ENCODE measurements at regions not wholly inside any gene's neighbourhood (a gene's known extent, or its start where the extent isn't known, plus 50 kb on each side); places are given as distances from the start of the nearest gene placed in this dataset.

DNA sequence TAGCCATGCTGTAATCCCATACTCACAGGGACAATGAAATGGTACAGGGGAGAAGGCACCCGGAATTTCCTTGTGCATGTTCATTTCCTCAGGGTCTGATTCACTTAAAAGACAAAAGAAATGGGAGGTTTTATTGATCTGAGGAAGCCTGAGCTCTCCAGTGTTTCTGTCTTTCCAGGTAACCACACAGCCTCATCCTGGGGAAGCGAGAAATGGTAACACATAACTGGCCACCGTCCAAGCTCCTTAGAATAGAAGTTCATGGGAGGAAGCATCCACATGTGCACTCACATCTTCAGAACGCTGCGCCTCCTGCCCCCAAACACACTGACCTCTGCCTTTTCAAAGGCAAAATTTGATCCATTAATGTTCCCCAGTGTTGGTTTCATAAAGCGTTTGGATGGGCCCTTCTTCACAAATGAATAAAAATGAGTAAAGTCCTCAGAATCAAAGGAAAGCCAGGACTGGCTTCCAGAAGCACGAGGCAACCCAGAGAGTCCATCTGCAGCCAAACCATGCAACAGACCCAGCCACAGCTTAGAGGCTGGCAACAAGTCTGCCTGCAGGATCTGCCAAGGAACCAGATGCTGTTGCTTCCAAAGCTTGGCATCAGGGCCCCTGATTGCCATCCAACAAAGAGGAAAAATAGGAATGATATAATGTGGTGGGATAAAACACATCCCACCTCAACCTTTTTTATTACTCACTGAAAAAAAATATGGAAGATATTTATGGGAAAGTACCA, 120.3 kb downstream of the ZBTB18 start:
- H3K27me3 ChIP-seq (ENCODE audit: insufficient read depth, low read length) = no peaks in the 10 kb centered on the region
- H3K27ac ChIP-seq (ENCODE audit: low read depth, low read length) = no peak overlapping the region
- H3K4me3 ChIP-seq (ENCODE audit: low read depth, low read length) = no peak overlapping the region
- H3K4me1 ChIP-seq (ENCODE audit: control insufficient read depth, insufficient read depth, low read length, unreplicated experiment) = peaks cover 9% of the 10 kb centered on the region
- no peak overlapping the region for H2AFZ ChIP-seq (ENCODE audit: low read length, unreplicated experiment)
- H3K79me2 ChIP-seq (ENCODE audit: control insufficient read depth, insufficient read depth, low read length, unreplicated experiment) = no peaks in the 10 kb centered on the region
- no peaks in the 10 kb centered on the region for H3K36me3 ChIP-seq (ENCODE audit: insufficient read depth, low read length)

DNA sequence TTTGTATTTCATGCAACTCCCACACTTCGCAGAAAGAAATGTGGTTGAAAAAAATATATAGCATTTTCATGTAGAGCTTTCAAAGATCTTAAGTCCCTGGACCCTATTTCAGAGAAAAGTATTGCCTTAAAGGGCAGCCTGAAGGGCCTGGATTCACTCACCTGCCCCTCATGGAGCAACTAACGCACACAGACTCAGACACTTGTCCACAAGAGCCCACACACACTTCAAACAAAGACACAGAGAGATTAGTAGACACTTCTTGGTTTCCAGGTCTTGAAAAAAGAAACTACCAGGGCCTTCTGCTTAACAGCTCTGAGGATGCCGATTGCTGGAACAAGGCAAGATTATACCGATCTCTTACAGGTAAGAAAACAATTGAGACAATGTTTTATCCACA, 122.2 kb downstream of the ZBTB18 start:
- no peak overlapping the region for H3K27ac ChIP-seq (ENCODE audit: low read depth, low read length)
- no peaks in the 10 kb centered on the region for H3K79me2 ChIP-seq (ENCODE audit: control insufficient read depth, insufficient read depth, low read length, unreplicated experiment)
- no peaks in the 10 kb centered on the region for H3K27me3 ChIP-seq (ENCODE audit: insufficient read depth, low read length)
- H3K4me3 ChIP-seq (ENCODE audit: low read depth, low read length) = no peak overlapping the region
- H3K36me3 ChIP-seq (ENCODE audit: insufficient read depth, low read length) = no peaks in the 10 kb centered on the region
- no peak overlapping the region for H2AFZ ChIP-seq (ENCODE audit: low read length, unreplicated experiment)
- H3K4me1 ChIP-seq (ENCODE audit: control insufficient read depth, insufficient read depth, low read length, unreplicated experiment) = peaks cover 9% of the 10 kb centered on the region

DNA sequence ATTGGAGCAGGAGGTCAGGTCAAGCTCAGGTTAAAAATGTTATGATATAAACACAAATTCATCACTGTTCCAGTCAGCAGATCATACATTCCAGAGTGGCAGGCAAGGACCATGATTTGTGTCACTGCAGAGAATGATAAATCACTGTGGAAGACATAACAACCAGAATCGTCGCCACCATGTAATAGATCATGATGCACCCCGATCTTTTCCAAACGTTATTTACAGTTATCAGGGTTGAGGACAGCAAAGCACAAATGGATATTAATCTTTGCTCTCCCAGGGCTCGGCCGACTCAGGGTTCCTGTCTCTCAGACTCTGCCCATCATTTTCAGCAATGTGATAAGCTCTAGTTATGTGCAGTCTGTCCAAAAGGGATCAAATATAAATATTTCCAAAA, 122.7 kb downstream of the ZBTB18 start:
- no peak overlapping the region for H3K4me3 ChIP-seq (ENCODE audit: low read depth, low read length)
- H3K27me3 ChIP-seq (ENCODE audit: insufficient read depth, low read length) = no peaks in the 10 kb centered on the region
- H3K4me1 ChIP-seq (ENCODE audit: control insufficient read depth, insufficient read depth, low read length, unreplicated experiment) = peaks cover 9% of the 10 kb centered on the region
- no peak overlapping the region for H2AFZ ChIP-seq (ENCODE audit: low read length, unreplicated experiment)
- no peak overlapping the region for H3K27ac ChIP-seq (ENCODE audit: low read depth, low read length)
- H3K79me2 ChIP-seq (ENCODE audit: control insufficient read depth, insufficient read depth, low read length, unreplicated experiment) = no peaks in the 10 kb centered on the region
- no peaks in the 10 kb centered on the region for H3K36me3 ChIP-seq (ENCODE audit: insufficient read depth, low read length)

DNA sequence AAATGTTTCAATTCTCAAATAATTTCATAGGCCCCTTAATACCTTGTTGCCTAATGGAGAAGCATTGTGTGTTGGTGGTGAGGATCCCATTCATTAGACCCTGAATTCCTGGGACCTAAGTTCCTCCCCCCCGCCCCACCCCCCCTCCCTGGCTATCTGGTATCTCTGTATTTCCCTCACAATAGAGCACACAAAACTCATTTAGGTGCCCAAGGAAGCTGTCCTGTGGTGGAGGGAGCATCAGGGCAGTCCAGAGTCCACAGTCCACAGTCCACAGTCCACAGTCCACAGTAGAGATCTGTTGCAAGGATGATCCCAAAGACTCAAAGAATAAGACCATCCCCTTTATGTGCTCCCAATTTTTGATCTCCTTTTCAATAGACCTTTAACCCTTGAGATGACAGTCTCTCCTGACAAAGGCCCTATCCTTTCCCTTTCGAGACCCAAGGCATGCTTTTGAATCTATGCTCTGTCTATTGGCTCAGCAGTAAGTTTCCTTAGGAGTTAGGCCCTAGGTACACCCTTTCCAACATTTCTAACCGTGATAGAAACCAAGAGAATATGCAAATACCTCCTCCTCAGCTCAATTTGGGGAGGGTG, 123.9 kb downstream of the ZBTB18 start:
- Histone ChIP-seq H3K4me3 (ENCODE audit: low read depth, low read length) (no peak overlapping the region), H2AFZ (ENCODE audit: low read length, unreplicated experiment) (no peak overlapping the region), H3K4me1 (ENCODE audit: control insufficient read depth, insufficient read depth, low read length, unreplicated experiment) (peaks cover 9% of the 10 kb centered on the region)

DNA sequence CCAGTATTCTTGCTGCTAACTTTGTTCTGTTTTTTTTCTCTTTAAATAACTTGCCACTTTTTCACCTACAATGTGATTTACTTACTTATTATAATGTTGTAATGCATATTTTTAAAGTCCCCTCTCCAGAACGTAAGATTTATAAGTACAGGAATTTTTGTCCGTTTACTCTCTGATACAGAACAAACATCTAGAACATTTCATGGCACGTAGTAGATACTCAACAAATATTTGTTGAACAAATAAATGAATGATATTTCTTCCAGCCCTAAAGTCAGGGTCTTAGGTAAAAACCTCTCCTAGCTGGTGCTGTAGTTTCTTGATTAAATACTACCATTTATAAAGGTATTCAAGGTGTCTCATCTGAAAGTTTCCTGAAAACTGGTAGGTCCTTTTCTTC, 125.1 kb downstream of the ZBTB18 start:
- Histone ChIP-seq H3K27ac (ENCODE audit: low read depth, low read length) (no peak overlapping the region), H3K36me3 (ENCODE audit: insufficient read depth, low read length) (no peaks in the 10 kb centered on the region), H2AFZ (ENCODE audit: low read length, unreplicated experiment) (no peak overlapping the region), H3K79me2 (ENCODE audit: control insufficient read depth, insufficient read depth, low read length, unreplicated experiment) (no peaks in the 10 kb centered on the region), H3K27me3 (ENCODE audit: insufficient read depth, low read length) (no peaks in the 10 kb centered on the region), H3K4me1 (ENCODE audit: control insufficient read depth, insufficient read depth, low read length, unreplicated experiment) (peaks cover 9% of the 10 kb centered on the region), H3K4me3 (ENCODE audit: low read depth, low read length) (no peak overlapping the region)

More for the DNA sequence above, 123.9 kb downstream of the ZBTB18 start:
- Histone ChIP-seq H3K27ac (ENCODE audit: low read depth, low read length) (no peak overlapping the region), H3K79me2 (ENCODE audit: control insufficient read depth, insufficient read depth, low read length, unreplicated experiment) (no peaks in the 10 kb centered on the region), H3K27me3 (ENCODE audit: insufficient read depth, low read length) (no peaks in the 10 kb centered on the region), H3K36me3 (ENCODE audit: insufficient read depth, low read length) (no peaks in the 10 kb centered on the region)

DNA sequence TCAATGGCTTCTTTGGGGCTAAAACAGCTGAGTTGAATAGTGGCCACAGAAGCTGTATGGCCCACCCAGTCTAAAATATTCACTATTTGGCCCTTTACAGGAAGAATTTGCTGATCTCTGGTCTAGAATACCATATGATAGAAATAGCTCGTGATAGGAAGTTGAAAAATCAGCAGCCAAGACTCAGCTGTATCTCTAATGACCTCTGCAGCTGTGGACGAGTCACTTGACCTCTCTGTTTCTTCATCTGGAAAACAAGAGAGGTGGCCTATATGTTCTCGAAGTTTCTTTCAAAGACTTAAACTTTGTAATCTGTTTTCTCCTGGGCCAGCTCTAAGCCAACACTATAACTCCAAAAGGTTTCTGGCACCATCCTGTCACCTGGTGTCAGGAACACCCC, 129.2 kb downstream of the ZBTB18 start:
- Histone ChIP-seq H3K36me3 (ENCODE audit: insufficient read depth, low read length) (no peaks in the 10 kb centered on the region), H3K4me3 (ENCODE audit: low read depth, low read length) (no peak overlapping the region), H3K27me3 (ENCODE audit: insufficient read depth, low read length) (no peaks in the 10 kb centered on the region), H2AFZ (ENCODE audit: low read length, unreplicated experiment) (no peak overlapping the region), H3K4me1 (ENCODE audit: control insufficient read depth, insufficient read depth, low read length, unreplicated experiment) (no peaks in the 10 kb centered on the region), H3K79me2 (ENCODE audit: control insufficient read depth, insufficient read depth, low read length, unreplicated experiment) (no peaks in the 10 kb centered on the region), H3K27ac (ENCODE audit: low read depth, low read length) (no peak overlapping the region)

DNA sequence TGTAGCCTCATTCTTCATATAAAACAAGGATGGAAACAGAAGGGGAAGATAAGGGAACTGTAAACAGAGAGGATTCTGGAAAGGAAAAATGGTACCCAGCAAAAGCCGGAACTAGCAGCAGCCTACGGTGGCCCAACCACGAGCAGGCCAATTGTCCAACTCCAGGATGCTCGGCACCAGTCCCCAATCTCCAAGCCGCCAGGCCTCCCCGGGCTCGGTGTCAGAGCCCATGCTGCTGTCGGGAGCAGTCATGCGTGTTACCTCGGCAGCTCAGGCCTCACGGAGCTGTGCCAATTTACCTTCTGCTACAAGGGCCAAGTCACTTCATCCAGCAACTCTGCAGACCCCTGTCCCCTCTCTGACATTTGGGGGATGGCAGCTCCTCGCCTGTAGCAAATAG, 130.8 kb downstream of the ZBTB18 start:
- Histone ChIP-seq H3K27ac (ENCODE audit: low read depth, low read length) (no peak overlapping the region), H3K79me2 (ENCODE audit: control insufficient read depth, insufficient read depth, low read length, unreplicated experiment) (no peaks in the 10 kb centered on the region), H3K4me3 (ENCODE audit: low read depth, low read length) (no peak overlapping the region), H2AFZ (ENCODE audit: low read length, unreplicated experiment) (no peak overlapping the region), H3K36me3 (ENCODE audit: insufficient read depth, low read length) (no peaks in the 10 kb centered on the region), H3K27me3 (ENCODE audit: insufficient read depth, low read length) (no peaks in the 10 kb centered on the region), H3K4me1 (ENCODE audit: control insufficient read depth, insufficient read depth, low read length, unreplicated experiment) (no peaks in the 10 kb centered on the region)

DNA sequence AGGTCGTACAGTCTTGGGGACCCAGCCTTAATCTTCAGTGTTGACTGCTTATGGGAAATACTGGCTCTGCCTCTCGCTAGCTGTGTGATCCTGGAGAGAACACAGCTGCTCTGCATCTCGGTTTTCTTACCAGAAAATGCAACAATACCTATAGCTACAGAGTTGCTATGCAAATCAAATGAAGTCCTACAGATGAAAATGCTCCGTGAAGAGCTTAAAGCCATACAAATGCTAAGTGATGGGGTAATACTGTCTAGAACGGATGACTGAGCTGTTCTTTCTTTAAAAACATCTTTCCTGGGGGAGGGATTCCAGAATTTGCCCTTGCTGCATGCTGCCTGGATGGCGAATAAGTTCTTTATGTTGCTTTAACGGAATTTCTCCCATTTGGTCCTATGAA, 132.0 kb downstream of the ZBTB18 start:
- no peak overlapping the region for H2AFZ ChIP-seq (ENCODE audit: low read length, unreplicated experiment)
- H3K4me3 ChIP-seq (ENCODE audit: low read depth, low read length) = no peak overlapping the region
- H3K4me1 ChIP-seq (ENCODE audit: control insufficient read depth, insufficient read depth, low read length, unreplicated experiment) = no peaks in the 10 kb centered on the region
- H3K79me2 ChIP-seq (ENCODE audit: control insufficient read depth, insufficient read depth, low read length, unreplicated experiment) = no peaks in the 10 kb centered on the region
- H3K27ac ChIP-seq (ENCODE audit: low read depth, low read length) = no peak overlapping the region
- H3K27me3 ChIP-seq (ENCODE audit: insufficient read depth, low read length) = no peaks in the 10 kb centered on the region
- no peaks in the 10 kb centered on the region for H3K36me3 ChIP-seq (ENCODE audit: insufficient read depth, low read length)

DNA sequence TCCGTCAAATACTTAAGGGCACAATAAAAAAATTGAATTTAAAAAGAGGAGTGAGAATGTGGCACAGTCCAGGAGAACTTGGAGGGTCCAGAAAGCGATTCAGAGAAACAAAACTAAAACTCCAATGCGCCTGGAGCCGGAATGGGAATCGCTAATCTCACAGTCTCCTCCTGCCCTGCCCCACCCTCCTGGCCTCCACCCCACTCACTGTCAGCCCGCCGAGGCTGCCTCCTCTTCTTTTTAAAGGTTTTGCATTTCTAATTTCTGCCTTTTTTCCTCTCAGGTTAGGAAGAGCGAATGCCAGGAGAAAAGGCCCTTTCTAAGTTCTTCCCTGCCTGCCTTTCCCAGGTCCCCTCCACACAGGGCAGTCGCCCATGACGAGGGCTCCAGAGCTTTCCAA, 135.3 kb downstream of the ZBTB18 start:
- Histone ChIP-seq H3K36me3 (ENCODE audit: insufficient read depth, low read length) (no peaks in the 10 kb centered on the region), H2AFZ (ENCODE audit: low read length, unreplicated experiment) (no peak overlapping the region), H3K79me2 (ENCODE audit: control insufficient read depth, insufficient read depth, low read length, unreplicated experiment) (no peaks in the 10 kb centered on the region)

DNA sequence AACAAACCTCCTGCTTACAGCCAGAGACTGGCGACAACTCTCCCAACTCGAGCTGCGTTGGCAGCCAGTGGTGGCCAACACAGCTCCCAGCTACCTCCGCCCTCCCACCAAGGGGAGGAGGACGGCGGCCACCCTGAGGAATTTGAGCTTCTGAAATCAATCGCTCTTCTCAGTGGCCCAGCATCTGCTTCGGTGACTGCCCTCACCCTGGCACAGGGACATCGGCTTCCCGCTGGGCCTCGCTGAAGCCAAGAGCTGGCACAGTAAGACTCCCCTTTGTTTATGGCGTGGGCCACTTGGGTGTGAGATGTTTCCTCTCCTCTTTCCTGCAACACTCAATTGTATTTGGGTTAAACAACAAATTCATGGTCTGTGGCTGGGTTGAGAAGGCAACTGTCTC, 136.2 kb downstream of the ZBTB18 start:
- Histone ChIP-seq H3K27me3 (ENCODE audit: insufficient read depth, low read length) (no peaks in the 10 kb centered on the region), H3K79me2 (ENCODE audit: control insufficient read depth, insufficient read depth, low read length, unreplicated experiment) (no peaks in the 10 kb centered on the region), H3K27ac (ENCODE audit: low read depth, low read length) (no peak overlapping the region), H2AFZ (ENCODE audit: low read length, unreplicated experiment) (no peak overlapping the region), H3K4me3 (ENCODE audit: low read depth, low read length) (no peak overlapping the region), H3K4me1 (ENCODE audit: control insufficient read depth, insufficient read depth, low read length, unreplicated experiment) (no peaks in the 10 kb centered on the region), H3K36me3 (ENCODE audit: insufficient read depth, low read length) (no peaks in the 10 kb centered on the region)

More for the DNA sequence above, 135.3 kb downstream of the ZBTB18 start:
- H3K4me3 ChIP-seq (ENCODE audit: low read depth, low read length) = no peak overlapping the region
- H3K27ac ChIP-seq (ENCODE audit: low read depth, low read length) = no peak overlapping the region
- H3K4me1 ChIP-seq (ENCODE audit: control insufficient read depth, insufficient read depth, low read length, unreplicated experiment) = no peaks in the 10 kb centered on the region
- H3K27me3 ChIP-seq (ENCODE audit: insufficient read depth, low read length) = no peaks in the 10 kb centered on the region

DNA sequence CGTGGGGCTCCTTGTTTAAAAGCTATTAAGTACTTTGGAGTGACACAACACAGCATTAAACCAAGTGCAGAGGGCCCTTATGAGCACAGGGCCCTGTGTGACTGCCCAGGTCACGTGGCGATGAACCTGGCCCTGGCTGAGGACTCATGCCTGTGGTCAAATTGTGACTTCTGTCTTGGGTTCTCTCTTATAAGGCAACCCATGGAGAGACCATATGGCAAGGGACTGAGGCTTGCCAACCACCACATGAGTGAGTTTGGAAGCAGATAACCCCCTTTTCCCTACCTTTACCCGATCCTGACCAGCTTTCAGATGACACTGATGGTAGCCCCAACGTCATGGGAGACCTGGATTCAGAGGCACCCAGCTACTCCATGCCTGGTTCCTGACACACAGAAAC, 140.5 kb downstream of the ZBTB18 start:
- no peak overlapping the region for H3K4me3 ChIP-seq (ENCODE audit: low read depth, low read length)
- H2AFZ ChIP-seq (ENCODE audit: low read length, unreplicated experiment) = no peak overlapping the region
- no peaks in the 10 kb centered on the region for H3K36me3 ChIP-seq (ENCODE audit: insufficient read depth, low read length)
- no peaks in the 10 kb centered on the region for H3K4me1 ChIP-seq (ENCODE audit: control insufficient read depth, insufficient read depth, low read length, unreplicated experiment)
- H3K79me2 ChIP-seq (ENCODE audit: control insufficient read depth, insufficient read depth, low read length, unreplicated experiment) = no peaks in the 10 kb centered on the region
- H3K27ac ChIP-seq (ENCODE audit: low read depth, low read length) = no peak overlapping the region
- H3K27me3 ChIP-seq (ENCODE audit: insufficient read depth, low read length) = no peaks in the 10 kb centered on the region

All from ACC112 (cell line).